HG03520 (cell line): ENCODE measurements at regions not wholly inside any gene's neighbourhood (a gene's known extent, or its start where the extent isn't known, plus 50 kb on each side); places are given as distances from the start of the nearest gene placed in this dataset.

ENCODE experiments used
- ATAC-seq: cut with Tn5 transposase; IDR thresholded peaks from one replicate; pipeline ENCODE4 v1.9.1; 2021; ENCODE audit warnings: mild to moderate bottlenecking, moderate library complexity; ENCODE audit not compliant: unreplicated experiment

DNA sequence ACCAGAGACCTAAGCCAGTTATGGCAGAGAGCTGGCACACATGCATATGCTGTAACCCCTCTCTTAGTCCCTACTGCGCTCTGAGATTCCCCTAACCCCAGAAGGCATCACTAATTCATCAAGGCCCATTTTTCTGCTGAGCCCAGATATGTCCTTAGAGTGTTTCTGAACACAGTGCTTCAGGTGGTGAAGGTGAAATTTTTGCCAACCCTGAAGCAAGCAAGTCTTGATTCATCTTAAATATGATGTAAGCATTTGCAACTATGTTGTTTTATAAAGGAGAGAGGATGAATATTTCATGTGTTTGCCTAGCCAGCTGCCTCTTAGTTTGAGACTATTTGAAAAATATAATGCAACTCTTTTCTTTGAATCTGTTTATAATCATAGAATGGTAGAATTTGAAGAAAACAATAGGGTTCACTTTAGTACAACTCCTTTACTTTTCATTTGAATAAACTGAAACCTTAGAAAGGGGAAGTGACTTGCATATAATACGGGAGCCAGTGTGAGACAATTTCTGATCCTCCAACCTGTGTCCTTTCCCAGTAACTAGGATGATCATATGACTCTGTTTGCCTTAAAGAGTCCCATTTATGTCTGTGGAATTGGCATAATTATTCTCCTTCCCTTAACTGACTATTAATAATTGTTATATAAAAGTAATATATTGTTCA, 194.3 kb upstream of the MTNR1B start:
- peak; percentile 44 for ATAC-seq

DNA sequence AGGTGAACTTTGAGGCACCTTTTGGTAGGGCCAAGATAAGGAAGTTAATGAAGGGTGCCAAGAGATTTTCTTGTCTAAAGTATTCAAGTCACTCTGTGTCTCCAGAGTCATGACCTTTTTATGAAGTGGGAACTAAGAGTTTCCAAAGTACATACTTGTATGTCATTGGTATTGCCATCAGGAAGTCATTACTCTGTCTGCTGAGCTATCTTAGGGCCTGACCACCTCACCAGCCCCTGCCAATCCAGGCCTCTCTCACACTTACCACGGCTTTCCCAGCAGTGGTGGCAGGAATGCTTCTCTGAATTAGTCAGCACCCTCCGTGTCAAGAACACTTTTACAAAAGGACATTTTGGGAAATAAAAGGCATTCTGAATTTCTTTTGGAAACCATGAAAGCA, 192.8 kb upstream of the MTNR1B start:
- ATAC-seq: no peak

DNA sequence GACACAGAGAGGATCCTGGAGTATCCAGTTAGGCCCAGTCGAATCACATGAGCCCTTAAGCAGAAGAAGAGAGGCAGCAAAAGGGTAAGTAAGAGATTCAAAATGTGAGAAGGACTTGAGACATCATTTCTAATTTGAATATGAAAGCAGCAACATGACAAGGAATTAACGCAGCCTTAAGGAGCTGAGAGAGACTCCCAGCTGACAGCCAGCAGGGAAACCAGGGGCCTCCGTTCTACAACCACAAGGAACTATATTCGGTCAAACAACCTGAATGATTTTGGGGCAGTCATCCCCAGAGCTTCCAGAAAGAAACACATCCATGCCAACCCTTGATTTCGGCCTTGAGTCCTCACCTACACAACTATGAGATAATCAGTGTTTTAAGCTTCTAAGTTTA, 189.7 kb upstream of the MTNR1B start:
- no peak for ATAC-seq

DNA sequence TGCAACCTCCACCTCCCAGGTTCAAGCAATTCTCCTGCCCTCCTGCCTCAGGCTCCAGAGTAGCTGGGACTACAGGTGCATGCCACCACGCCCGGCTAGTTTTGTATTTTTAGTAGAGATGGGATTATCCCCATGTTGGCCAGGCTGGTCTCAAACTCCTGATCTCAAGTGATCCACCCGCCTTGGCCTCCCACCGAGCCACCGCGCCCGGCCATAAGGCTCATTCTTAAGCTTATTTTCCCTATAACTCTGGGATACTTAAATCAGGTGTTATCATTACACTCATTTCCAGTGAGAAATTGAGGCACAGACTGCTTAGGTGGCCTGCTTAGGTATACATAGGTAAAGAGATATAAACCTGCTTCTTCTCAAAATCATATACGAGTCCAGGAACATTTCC, 188.3 kb upstream of the MTNR1B start:
- ATAC-seq: no peak

DNA sequence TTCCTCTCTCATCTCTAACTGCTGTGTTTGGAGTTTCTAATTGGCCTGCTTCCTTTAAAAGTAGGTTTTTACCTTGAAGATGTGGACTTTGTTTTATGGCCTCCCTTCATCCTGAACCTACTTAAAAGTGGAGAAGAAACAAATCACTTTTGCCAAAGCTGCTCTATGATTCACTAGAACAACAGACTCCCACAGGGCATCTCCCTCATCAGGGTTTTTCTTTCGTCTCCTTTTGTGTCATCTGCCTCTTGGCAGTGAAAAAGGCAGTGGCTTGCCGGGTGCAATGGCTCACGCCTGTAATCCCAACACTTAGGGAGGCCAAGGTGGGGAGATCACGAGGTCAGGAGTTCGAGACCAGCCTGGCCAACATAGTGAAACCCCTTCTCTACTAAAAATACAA, 186.6 kb upstream of the MTNR1B start:
- ATAC-seq: no peak

DNA sequence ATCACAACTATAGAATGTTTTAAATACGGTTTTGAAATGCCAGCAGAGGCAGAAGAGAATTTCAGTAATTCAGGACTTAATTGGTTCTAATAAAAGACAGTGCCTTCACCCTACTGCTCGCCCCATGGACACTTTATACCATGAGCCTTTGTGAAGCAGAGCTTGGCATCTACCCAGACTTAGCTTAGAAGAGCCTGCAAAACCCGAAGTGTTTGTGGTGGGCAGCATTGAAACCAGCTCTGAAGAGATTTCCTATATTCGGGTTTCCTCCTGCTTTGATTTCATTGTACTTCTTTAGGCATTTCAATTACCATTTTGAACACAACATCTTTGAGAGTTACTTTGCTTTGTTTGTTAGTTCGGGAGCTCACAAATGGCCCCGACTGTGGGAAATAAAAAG, 185.1 kb upstream of the MTNR1B start:
- ATAC-seq: no peak

DNA sequence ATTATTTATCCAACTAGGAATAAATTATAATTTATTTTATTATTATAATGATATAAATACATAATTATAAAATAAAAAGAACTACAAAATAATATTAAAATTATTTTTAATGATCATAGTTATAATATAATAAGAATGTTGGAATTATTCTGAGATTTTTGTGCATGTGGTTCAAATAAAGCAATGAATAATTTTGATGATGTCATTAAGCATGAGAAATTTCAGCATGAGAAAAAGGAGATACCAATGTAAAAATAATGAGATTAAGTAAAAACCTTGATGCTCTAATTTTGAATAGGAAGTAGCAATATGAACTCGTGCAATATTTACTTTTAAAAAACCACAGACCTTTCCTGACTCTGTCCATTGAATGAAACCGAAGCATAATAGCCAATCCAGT, 181.8 kb upstream of the MTNR1B start:
- ATAC-seq: no peak

DNA sequence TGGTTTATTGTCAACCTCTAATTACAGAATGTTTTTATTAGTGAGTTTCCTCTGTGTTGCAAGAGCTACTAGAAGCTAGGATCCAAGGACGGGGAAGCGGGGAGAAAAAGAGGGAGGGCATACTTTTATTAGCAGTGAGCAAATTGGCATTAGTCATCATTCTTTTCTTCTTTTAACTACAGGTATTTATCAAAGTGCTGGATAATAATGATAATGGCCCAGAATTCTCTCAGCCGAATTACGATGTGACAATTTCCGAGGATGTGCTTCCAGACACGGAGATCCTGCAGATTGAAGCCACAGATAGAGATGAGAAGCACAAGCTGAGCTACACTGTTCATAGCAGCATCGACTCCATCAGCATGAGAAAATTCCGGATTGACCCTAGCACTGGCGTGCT, 179.7 kb upstream of the MTNR1B start:
- ATAC-seq: no peak

DNA sequence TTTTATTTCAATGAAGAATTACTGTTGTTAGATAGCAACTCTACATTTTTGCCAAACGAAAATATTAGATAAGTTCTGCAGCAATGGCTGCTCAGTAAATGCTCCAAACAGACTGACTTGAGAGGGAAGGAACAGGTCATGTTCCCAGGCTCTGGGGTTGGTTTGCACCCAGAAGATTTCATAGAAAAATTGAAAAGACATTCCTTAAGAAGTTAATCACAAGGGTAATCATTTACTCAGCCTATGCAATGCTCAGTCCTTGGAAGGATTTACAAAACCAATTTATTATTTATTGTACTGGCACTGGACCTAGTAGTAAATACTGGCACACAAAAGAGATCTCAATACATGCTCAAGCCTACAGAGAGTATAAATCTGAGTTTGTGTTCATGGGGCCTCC, 179.1 kb upstream of the MTNR1B start:
- ATAC-seq: no peak

DNA sequence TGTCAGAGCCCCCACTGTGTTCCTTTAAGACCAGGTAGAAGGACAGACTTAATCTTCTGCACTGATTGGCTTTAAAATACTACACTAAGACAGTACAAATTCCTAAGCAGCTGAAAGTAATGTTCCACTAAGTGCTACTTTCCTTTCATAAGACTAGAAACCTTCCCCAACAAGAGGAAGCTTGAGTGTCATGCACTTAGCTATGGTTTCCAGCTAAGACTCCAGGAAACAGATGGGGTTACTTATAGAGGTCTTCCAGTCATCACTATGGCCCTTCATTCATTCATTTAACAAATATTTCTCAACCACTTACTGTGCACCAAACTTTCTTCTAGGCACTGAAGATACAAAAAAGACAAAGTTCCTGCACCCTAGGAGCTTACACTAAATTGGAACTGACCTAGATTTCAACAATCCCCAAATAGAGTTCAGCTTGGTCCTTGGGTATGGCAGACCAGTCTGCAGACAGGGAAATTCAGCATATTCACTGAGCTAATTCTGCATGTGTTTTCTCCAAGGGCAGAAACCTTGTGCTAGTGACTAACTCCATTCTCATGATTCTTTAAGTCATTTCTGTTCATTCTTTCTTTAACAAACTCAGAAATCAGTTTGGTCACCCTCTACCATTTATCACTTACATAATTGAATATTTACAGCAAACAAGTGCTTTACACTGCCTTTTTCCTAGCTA, 178.4 kb upstream of the MTNR1B start:
- no peak for ATAC-seq

DNA sequence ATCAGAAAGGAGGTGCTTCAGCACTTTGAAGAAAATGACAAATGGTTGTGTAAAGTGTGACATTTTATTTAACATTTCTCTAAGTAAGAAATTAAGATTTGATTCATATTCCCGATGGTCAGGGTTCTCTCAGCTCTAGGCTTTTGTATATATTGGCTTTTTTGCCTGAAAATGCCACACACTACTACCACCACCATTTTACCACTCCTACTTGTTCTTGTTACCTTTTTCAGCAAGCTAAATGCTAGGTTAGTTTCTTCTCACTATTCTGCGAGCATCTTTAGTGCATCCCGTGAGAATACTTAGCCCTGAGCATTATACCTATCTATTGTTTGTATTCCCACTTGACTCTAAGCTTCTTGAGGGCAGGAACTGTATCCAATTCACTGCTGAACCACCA, 177.6 kb upstream of the MTNR1B start:
- no peak for ATAC-seq

DNA sequence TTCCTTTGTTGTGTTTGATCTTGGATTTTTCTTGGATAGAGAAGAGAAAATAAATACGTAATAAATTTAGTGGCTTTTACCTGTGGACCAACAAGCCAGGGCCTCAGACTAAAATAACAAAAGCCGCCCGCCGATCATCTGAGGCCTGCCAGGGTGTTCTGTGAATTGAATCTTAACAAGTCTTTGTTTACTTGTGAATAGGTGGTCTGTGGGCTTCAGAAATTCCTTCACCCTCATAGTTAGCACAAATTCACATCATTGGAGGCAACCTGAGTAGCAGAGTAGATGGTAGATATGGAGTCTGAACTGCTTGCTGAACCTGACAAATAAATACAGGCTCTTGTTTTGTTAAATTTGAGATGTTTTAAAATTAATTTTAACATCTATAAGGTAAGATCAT, 176.3 kb upstream of the MTNR1B start:
- no peak for ATAC-seq

DNA sequence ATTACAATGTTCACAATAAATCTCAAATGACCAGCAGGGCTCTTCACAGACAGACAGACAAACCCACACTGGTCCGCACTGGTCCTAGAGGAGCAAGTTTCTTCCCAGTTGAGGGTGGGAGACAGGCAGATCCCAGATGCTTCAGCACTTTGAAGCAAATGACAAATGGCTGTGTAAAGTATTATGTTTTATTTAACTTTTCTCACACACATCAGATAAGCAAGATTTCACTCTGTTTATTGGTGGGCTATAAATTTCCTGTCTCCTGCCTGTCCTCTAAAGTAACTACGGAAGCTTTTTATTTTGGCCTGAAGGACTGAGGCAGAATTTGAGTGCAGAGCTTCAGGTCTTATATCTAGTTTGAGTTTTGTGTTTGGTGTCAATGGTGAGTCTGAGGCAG, 174.7 kb upstream of the MTNR1B start:
- ATAC-seq: no peak

DNA sequence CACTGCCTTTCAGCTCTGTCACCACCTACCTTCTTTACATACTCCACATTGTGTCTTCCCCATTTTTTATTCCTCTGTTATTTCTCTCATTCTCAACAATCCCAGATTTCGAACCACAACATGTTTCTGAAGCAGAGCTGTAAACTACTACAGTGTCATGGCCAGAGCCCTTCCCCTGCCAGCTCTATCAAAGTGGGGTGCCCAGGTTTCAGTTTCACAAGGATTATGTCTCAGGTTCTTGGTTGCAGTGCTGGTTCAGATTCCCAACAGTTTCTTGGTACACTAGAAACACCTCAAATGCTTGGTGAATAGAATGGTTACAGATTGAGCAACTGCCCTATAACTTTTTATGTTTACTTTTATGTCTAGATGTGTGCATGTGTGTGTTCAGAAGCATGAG, 172.7 kb upstream of the MTNR1B start:
- no peak for ATAC-seq

DNA sequence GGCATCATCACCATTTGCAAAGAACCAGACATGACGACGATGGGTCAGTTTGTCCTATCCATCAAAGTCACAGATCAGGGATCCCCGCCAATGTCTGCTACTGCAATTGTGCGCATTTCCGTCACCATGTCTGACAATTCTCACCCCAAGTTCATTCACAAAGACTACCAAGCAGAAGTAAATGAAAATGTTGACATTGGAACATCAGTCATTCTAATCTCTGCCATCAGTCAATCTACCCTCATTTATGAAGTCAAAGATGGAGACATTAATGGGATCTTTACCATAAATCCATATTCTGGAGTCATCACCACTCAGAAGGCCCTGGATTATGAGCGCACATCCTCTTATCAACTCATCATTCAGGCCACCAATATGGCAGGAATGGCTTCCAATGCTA, 171.6 kb upstream of the MTNR1B start:
- no peak for ATAC-seq

DNA sequence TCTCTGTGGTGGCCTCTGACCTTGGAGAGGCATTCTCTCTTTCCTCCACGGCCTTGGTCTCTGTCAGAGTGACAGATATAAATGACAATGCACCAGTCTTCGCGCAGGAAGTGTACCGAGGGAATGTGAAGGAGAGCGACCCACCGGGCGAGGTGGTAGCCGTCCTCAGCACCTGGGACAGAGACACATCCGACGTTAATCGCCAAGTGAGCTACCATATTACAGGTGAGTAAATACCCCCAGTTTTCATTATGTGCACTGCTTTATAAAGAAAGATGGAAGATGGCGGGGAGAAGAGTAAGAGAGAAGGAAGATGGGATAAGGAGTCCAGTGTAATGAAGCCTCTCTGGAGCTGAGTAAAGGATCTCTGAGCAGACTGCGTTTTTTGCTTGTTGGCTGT, 167.8 kb upstream of the MTNR1B start:
- no peak for ATAC-seq

DNA sequence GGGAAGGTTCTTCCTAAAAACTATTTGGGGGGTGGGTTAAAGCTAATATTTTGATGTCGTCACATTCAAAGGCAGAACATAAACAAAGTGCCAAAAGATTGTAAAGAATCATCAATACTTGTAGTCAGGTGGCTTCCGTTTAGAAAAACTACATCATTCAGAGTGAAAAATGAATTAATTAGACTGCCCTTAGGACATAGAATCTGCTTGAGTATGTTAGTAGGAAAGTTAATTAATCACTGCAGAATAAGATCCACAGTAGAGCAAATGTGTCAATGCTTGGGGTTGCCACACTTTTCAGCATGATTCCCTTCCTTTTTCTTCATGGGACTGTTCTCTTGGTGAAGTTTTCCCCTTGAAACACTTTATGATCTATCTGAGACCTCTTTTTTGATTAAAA, 166.8 kb upstream of the MTNR1B start:
- ATAC-seq: no peak

DNA sequence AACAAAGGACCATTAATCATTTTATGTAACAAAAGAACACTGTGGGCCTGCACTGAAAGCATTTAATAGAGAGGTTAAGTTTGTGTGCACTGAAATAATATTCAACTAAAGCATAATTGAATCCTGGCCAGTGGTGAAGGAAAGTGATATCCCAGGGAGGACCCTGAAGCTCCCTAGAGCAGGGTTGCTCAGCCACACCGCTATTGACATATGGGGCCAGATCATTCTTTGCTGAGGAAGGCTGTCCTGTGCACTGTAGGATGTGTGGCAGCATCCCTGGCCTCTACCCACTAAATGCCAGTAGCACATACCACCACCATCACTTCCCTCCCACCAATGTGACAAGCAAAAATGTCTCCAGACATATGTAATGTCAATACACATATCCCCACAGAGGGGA, 166.1 kb upstream of the MTNR1B start:
- ATAC-seq: no peak

DNA sequence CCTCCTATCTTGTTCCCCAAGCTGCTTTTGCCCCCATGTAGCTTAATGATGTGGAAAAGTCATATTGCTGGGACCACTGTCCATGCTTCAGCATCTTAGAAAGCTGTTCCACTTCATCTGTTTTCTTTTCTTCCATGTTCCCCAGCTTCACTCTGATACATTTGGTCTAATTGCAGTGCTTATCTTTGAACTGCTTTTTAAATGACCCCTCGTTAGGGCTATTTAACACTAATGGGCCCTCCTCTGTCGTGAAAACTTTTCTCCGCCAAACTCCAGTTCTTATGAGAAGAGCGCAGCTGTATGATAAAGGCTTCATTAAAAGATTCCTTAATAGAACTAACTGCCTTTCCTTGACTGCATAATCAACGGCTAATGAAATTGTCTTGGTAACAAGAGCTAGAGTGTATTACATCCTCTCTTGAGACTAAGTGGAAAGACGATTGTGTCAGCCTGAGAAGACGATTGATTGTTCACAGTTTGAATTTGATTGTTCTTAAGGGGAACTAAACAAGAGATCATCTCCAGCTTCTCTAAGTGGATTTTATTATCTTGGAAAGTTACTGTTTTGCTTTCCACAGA, 165.0 kb upstream of the MTNR1B start:
- no peak for ATAC-seq

DNA sequence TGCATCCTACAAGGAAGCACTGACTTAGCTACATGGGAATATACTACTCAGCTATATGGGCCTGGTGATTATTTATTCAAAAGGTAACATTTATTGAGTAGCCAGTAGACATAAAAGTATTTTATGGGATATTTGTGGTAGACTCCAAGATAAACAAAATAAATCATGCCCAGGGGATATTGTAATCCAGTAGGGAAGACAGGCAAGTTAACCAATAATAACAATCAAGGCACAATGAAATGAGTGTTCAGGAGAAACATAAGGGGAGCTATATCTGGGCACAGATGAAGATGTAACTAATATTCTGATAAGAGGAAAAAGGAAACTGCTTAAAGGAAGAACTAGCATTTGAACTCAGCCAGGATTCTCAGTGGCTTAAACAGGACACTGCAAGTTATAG, 161.4 kb upstream of the MTNR1B start:
- no peak for ATAC-seq

DNA sequence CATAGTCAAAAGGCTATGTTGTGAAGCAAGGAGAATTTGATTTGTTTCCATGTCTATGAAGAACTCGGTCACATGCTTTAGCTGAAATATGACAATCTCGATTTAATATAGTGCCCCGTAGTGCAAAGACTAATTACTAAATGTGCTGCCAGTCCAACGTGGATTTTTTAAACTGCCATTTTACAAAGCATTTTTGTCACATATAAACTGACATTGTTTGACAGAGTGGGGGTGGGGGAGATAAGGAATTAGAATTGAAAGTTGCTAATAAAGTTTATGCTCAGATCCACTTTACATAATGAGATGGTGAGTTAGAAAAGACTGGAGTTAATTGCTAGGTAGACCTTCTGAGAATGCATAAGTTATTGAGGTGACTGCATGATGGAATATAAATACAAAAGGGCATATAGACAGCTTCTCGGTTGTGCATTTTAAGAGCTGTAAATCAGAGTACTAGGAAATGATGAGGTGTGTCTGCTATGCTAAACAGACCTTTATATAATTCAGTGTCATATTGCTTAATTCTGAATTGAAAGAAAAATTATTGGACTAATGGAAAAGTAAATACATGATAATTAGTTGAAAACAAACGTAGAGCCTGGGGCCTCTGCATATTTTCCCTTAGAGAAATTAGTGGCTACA, 158.9 kb upstream of the MTNR1B start:
- no peak for ATAC-seq

DNA sequence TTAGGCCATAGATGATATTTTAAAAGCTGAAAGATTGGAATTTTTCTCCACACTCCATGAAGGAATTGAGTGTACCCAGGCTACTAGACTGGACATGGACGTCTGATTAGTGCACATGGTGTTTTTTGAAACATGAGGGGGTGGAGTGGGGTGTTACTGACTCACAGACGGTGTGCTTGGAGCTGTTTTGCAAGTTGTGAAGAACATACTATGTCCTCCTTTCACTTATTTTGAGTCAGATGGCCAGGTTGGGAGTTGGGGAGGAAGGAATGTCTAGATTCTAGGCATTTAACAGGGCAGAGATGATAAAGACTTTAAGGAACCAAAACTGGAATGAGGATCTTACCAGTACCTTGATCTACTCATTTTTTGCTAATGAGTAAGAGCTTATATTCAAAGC, 158.1 kb upstream of the MTNR1B start:
- no peak for ATAC-seq
